HepG2 (cell line): ENCODE measurements at regions not wholly inside any gene's neighbourhood (a gene's known extent, or its start where the extent isn't known, plus 50 kb on each side); places are given as distances from the start of the nearest gene placed in this dataset.

ENCODE experiments used
- ATAC-seq: fragments of 200-7000 bp; cut with Tn5 transposase; 3 replicates; pipeline ENCODE4 v1.9.1; 2020; ENCODE audit warnings: mild to moderate bottlenecking, moderate library complexity
- BruUV-seq: library from RNA; stranded (reverse); fragments of 400-500 nt; replicated peaks from 2 replicates; lab custom pipeline; 2021; lab: Mats Ljungman, UMichigan
- CTCF ChIA-PET: fragments of 300-600 bp; formaldehyde crosslinking; extraction: SDS; loops from one replicate; lab custom pipeline; 2021; ENCODE audit warnings: low total read pairs, inconsistent platforms, low intra/inter-chr PET ratio; lab: Yijun Ruan, JAX
- POLR2A ChIA-PET: fragments of 350-600 bp; sonication (Branson Sonifier 250); formaldehyde crosslinking; loops from one replicate; lab custom pipeline; 2020; ENCODE audit warnings: antibody characterized with exemption, inconsistent platforms; lab: Yijun Ruan, JAX
- DNase-seq: peaks from one replicate; pipeline ENCODE4 v3.0.0-alpha.2; 2015; ENCODE audit warnings: low spot score
- FAIRE-seq: peaks from 3 replicates; lab custom pipeline; 2011; peaks lifted over from hg19 to GRCh38; lab: Jason Lieb, UNC
- H2AFZ ChIP-seq: one replicate; pipeline ENCODE4 v1.6.1; 2011; ENCODE audit warnings: low read length, inconsistent platforms
- H3K27ac ChIP-seq: fragments of 300-600 bp; 3 replicates; pipeline ENCODE4 v1.8.0; 2011; ENCODE audit warnings: mixed run types, mild to moderate bottlenecking, mixed read lengths, low read length, inconsistent platforms; ENCODE audit not compliant: insufficient read depth; ENCODE audit errors: extremely low read length
- H3K27me3 ChIP-seq, 2 experiments: fragments of 200-600 bp in 1 of 2; 2 replicates in 1 of 2; 3 replicates in 1 of 2; pipeline versions ENCODE4 v1.6.0 to v1.8.0; 2011; ENCODE audit warnings: low read length in 2 of 2, mild to moderate bottlenecking in 2 of 2, moderate library complexity in 2 of 2, inconsistent platforms in 1 of 2; ENCODE audit not compliant: insufficient read depth in 2 of 2, control insufficient read depth in 1 of 2
- H3K36me3 ChIP-seq, 2 experiments: fragments of 200-600 bp in 1 of 2; replicated peaks in 1 of 2; 2 replicates in 1 of 2; 3 replicates in 1 of 2; pipeline versions ENCODE4 v1.5.1 to v1.8.0; 2011; ENCODE audit warnings: low read length in 2 of 2, inconsistent platforms in 1 of 2; ENCODE audit not compliant: insufficient read depth in 2 of 2, control insufficient read depth in 1 of 2
- H3K4me1 ChIP-seq: 2 replicates; pipeline ENCODE4 v1.5.1; 2012; ENCODE audit warnings: low read length, inconsistent platforms; ENCODE audit not compliant: insufficient read depth
- H3K4me2 ChIP-seq: 2 replicates; pipeline ENCODE4 v1.6.0; 2011; ENCODE audit warnings: low read depth, low read length, inconsistent platforms
- H3K4me3 ChIP-seq, 3 experiments: fragments of 200-600 bp in 1 of 3; sonication (generic), shearing (Covaris generic) in 1 of 3; replicated peaks in 1 of 3; 2 replicates each; pipeline ENCODE4 v1.5.1; 2011 to 2016; ENCODE audit warnings: low read length in 3 of 3, inconsistent platforms in 2 of 3, low read depth in 2 of 3, mild to moderate bottlenecking in 2 of 3, control low read depth in 1 of 3, mixed read lengths in 1 of 3; ENCODE audit not compliant: insufficient read depth in 1 of 3
- H3K79me2 ChIP-seq: one replicate; pipeline ENCODE4 v1.6.1; 2011; ENCODE audit warnings: low read length, inconsistent platforms; ENCODE audit not compliant: insufficient read depth
- H3K9ac ChIP-seq: 2 replicates; pipeline ENCODE4 v1.6.0; 2011; ENCODE audit warnings: mild to moderate bottlenecking, low read depth, low read length, inconsistent platforms; ENCODE audit not compliant: insufficient read depth
- H3K9me3 ChIP-seq: 2 replicates; pipeline ENCODE4 v1.5.1; 2012; ENCODE audit warnings: mild to moderate bottlenecking, low read length
- H4K20me1 ChIP-seq: 2 replicates; pipeline ENCODE4 v1.6.0; 2011; ENCODE audit warnings: inconsistent platforms, mild to moderate bottlenecking, low read length, moderate library complexity; ENCODE audit not compliant: insufficient read depth
- BRCA1 ChIP-seq: sonication (generic); formaldehyde crosslinking; IDR thresholded peaks from 2 replicates; pipeline ENCODE4 v1.4.0; 2020; ENCODE audit warnings: missing genetic modification reagents
- FOXM1 ChIP-seq: sonication (generic); formaldehyde crosslinking; IDR thresholded peaks from 2 replicates; pipeline ENCODE4 v1.5.0; 2020; ENCODE audit warnings: missing genetic modification reagents
- HOXA7 ChIP-seq: sonication (generic); formaldehyde crosslinking; IDR thresholded peaks from 2 replicates; pipeline ENCODE4 v1.8.1; 2022; ENCODE audit warnings: mild to moderate bottlenecking, missing genetic modification reagents, moderate library complexity
- KLF9 ChIP-seq: IDR thresholded peaks from 2 replicates; pipeline ENCODE4 v1.6.1; 2016; ENCODE audit warnings: low read depth
- MBNL3 ChIP-seq: fragments of 250-450 bp; sonication (Bioruptor Pico); conservative IDR thresholded peaks from 2 replicates; pipeline ENCODE4 v1.8.0; 2022; ENCODE audit warnings: mild to moderate bottlenecking, inconsistent platforms
- MIER2 ChIP-seq: IDR thresholded peaks from 2 replicates; pipeline ENCODE4 v1.6.1; 2016; ENCODE audit warnings: missing biosample characterization, missing genetic modification reagents
- SMYD3 ChIP-seq: sonication (generic); formaldehyde crosslinking; IDR thresholded peaks from 2 replicates; pipeline ENCODE4 v1.8.1; 2023; ENCODE audit warnings: mild to moderate bottlenecking, missing genetic modification reagents
- ZFY ChIP-seq: sonication (generic); formaldehyde crosslinking; IDR thresholded peaks from 2 replicates; pipeline ENCODE4 v1.4.0; 2020; ENCODE audit warnings: missing genetic modification reagents
- ZNF562 ChIP-seq: sonication (generic); formaldehyde crosslinking; IDR thresholded peaks from 2 replicates; pipeline ENCODE4 v1.8.0; 2022; ENCODE audit warnings: missing genetic modification reagents, borderline replicate concordance
- ZNF781 ChIP-seq: sonication (generic); formaldehyde crosslinking; IDR thresholded peaks from 2 replicates; pipeline ENCODE4 v1.5.1; 2020; ENCODE audit warnings: borderline replicate concordance, mild to moderate bottlenecking, missing genetic modification reagents; ENCODE audit errors: not compliant biosample characterization
- ZNF792 ChIP-seq: IDR thresholded peaks from 2 replicates; pipeline ENCODE4 v1.6.1; 2016
- ZNF816 ChIP-seq: sonication (generic); formaldehyde crosslinking; IDR thresholded peaks from 2 replicates; pipeline ENCODE4 v1.8.0; 2022; ENCODE audit warnings: missing genetic modification reagents, mild to moderate bottlenecking, borderline replicate concordance
- ZSCAN20 ChIP-seq: sonication (generic); formaldehyde crosslinking; IDR thresholded peaks from 2 replicates; pipeline ENCODE4 v1.4.0; 2020; ENCODE audit warnings: missing genetic modification reagents, mild to moderate bottlenecking, borderline replicate concordance
- WGBS: methylation state at CpG from one replicate; pipeline ENCODE4 v1.1.6; 2017; ENCODE audit warnings: low lambda C conversion rate; 5-methylcytosine and 5-hydroxymethylcytosine counted together
- in situ Hi-C: cut with HindIII; loops from 2 replicates; pipeline ENCODE4 v1.10.0; 2017; ENCODE audit warnings: low pct_unique_long_range_greater_than_20kb; ENCODE audit not compliant: extremely low pct_ligation_motif_present
- intact Hi-C: fragments of 100-400 bp; cut with micrococcal nuclease; formaldehyde crosslinking; loops from one replicate; pipeline ENCODE4 v1.10.0; 2022; ENCODE audit not compliant: unreplicated experiment
- TF ChIP-seq, protein P1 (sequence below): IDR thresholded peaks from 2 replicates; pipeline ENCODE4 v1.6.1; 2016
- TF ChIP-seq, protein P2 (sequence below): sonication (generic); formaldehyde crosslinking; IDR thresholded peaks from 2 replicates; pipeline ENCODE4 v1.9.0; 2022; ENCODE audit warnings: low read depth, missing genetic modification reagents
- TF ChIP-seq, protein P3 (sequence below): sonication (generic); formaldehyde crosslinking; IDR thresholded peaks from 2 replicates; pipeline ENCODE4 v1.4.0; 2020; ENCODE audit warnings: mild to moderate bottlenecking, low read depth, missing genetic modification reagents
- TF ChIP-seq, protein P4 (sequence below): sonication (generic); formaldehyde crosslinking; IDR thresholded peaks from 2 replicates; pipeline ENCODE4 v1.8.0; 2022; ENCODE audit warnings: mild to moderate bottlenecking, missing genetic modification reagents, moderate library complexity
- TF ChIP-seq, protein P5 (sequence below): sonication (generic); formaldehyde crosslinking; IDR thresholded peaks from 2 replicates; pipeline ENCODE4 v1.5.0; 2020; ENCODE audit warnings: missing genetic modification reagents, mild to moderate bottlenecking, borderline replicate concordance

DNA sequence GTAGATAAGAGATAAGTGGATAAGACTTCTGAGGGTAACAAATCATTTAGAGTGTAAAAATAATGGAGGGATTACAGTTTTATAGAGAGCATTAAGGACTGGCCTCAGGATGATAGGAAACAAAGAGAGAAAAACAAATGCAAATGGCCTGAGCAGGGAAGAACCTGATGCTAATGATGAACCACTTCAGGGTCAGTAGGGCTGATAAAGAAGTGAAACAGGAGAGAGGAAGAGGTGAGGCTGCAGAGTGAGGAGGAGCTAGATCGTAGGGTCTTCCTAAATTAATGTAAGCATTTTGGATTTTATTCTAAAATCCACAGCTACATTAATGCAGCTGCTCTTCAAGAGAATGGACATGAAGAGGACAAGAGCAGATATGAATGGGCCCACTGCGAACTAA lies 698.0 kb upstream of the MEF2C start:
- H3K4me3 ChIP-seq, result no peak overlapping the region
- H3K79me2 ChIP-seq, result no peaks in the 10 kb centered on the region
- BruUV-seq, result no TSS peak
- H3K9ac ChIP-seq, result no peak overlapping the region
- H3K36me3 ChIP-seq, result no peaks in the 10 kb centered on the region
- intact Hi-C loops, result no loop called here
- H3K27ac ChIP-seq, result no peak overlapping the region
- FAIRE-seq (no peak), DNase-seq (no peak), ATAC-seq (no peak)
- H3K4me1 ChIP-seq, result no peaks in the 10 kb centered on the region
- peaks cover 35% of the 10 kb centered on the region for H3K9me3 ChIP-seq
- in situ Hi-C loops, result no loop called here
- WGBS, result 3% methylated on average over 2 of the region's 2 CpGs
- CTCF ChIA-PET, result no interaction called here
- no peak overlapping the region for H2AFZ ChIP-seq
- H3K4me2 ChIP-seq, result no peak overlapping the region
- no peaks in the 10 kb centered on the region for H3K27me3 ChIP-seq
- no peak for TF ChIP-seq ZFY (CRISPR knock-in tag)
- no peak for TF ChIP-seq ZNF792 (CRISPR knock-in tag)
- TF ChIP-seq, protein P1, sequence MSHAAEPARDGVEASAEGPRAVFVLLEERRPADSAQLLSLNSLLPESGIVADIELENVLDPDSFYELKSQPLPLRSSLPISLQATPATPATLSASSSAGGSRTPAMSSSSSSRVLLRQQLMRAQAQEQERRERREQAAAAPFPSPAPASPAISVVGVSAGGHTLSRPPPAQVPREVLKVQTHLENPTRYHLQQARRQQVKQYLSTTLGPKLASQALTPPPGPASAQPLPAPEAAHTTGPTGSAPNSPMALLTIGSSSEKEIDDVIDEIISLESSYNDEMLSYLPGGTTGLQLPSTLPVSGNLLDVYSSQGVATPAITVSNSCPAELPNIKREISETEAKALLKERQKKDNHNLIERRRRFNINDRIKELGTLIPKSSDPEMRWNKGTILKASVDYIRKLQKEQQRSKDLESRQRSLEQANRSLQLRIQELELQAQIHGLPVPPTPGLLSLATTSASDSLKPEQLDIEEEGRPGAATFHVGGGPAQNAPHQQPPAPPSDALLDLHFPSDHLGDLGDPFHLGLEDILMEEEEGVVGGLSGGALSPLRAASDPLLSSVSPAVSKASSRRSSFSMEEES (CRISPR knock-in tag), result no peak
- TF ChIP-seq, protein P2, sequence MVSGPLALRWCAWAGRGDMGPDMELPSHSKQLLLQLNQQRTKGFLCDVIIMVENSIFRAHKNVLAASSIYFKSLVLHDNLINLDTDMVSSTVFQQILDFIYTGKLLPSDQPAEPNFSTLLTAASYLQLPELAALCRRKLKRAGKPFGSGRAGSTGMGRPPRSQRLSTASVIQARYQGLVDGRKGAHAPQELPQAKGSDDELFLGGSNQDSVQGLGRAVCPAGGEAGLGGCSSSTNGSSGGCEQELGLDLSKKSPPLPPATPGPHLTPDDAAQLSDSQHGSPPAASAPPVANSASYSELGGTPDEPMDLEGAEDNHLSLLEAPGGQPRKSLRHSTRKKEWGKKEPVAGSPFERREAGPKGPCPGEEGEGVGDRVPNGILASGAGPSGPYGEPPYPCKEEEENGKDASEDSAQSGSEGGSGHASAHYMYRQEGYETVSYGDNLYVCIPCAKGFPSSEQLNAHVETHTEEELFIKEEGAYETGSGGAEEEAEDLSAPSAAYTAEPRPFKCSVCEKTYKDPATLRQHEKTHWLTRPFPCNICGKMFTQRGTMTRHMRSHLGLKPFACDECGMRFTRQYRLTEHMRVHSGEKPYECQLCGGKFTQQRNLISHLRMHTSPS (CRISPR knock-in tag), result no peak
- TF ChIP-seq, protein P3, sequence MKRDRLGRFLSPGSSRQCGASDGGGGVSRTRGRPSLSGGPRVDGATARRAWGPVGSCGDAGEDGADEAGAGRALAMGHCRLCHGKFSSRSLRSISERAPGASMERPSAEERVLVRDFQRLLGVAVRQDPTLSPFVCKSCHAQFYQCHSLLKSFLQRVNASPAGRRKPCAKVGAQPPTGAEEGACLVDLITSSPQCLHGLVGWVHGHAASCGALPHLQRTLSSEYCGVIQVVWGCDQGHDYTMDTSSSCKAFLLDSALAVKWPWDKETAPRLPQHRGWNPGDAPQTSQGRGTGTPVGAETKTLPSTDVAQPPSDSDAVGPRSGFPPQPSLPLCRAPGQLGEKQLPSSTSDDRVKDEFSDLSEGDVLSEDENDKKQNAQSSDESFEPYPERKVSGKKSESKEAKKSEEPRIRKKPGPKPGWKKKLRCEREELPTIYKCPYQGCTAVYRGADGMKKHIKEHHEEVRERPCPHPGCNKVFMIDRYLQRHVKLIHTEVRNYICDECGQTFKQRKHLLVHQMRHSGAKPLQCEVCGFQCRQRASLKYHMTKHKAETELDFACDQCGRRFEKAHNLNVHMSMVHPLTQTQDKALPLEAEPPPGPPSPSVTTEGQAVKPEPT, result no peak
- TF ChIP-seq HOXA7 (CRISPR knock-in tag), result no peak
- TF ChIP-seq, protein P4, sequence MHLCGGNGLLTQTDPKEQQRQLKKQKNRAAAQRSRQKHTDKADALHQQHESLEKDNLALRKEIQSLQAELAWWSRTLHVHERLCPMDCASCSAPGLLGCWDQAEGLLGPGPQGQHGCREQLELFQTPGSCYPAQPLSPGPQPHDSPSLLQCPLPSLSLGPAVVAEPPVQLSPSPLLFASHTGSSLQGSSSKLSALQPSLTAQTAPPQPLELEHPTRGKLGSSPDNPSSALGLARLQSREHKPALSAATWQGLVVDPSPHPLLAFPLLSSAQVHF (CRISPR knock-in tag), result no peak
- TF ChIP-seq FOXM1 (CRISPR knock-in tag), result no peak
- TF ChIP-seq BRCA1 (CRISPR knock-in tag), result no peak
- TF ChIP-seq ZNF781 (CRISPR knock-in tag), result no peak
- TF ChIP-seq MBNL3 (CRISPR knock-in tag), result no peak
- TF ChIP-seq ZSCAN20 (CRISPR knock-in tag), result no peak
- TF ChIP-seq MIER2 (CRISPR knock-in tag), result no peak
- TF ChIP-seq SMYD3, result no peak
- TF ChIP-seq, protein P5, sequence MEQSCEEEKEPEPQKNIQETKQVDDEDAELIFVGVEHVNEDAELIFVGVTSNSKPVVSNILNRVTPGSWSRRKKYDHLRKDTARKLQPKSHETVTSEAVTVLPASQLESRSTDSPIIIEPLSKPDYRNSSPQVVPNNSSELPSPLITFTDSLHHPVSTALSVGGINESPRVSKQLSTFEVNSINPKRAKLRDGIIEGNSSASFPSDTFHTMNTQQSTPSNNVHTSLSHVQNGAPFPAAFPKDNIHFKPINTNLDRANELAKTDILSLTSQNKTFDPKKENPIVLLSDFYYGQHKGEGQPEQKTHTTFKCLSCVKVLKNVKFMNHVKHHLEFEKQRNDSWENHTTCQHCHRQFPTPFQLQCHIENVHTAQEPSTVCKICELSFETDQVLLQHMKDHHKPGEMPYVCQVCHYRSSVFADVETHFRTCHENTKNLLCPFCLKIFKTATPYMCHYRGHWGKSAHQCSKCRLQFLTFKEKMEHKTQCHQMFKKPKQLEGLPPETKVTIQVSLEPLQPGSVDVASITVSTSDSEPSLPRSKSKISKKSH (CRISPR knock-in tag), result no peak
- no peak for TF ChIP-seq ZNF816 (CRISPR knock-in tag)
- no peak for TF ChIP-seq ZNF562 (CRISPR knock-in tag)
- TF ChIP-seq KLF9 (CRISPR knock-in tag), result no peak
- POLR2A ChIA-PET, result no interaction called here
- H4K20me1 ChIP-seq, result no peaks in the 10 kb centered on the region
